Globus pallidus (tissue), 1 donor: ENCODE measurements at regions not wholly inside any gene's neighbourhood (a gene's known extent, or its start where the extent isn't known, plus 50 kb on each side); places are given as distances from the start of the nearest gene placed in this dataset.

Experiments
- DNase-seq: peaks from one replicate; pipeline ENCODE4 v3.0.0-alpha.2; 2015; ENCODE audit warnings: low spot score

GRCh38 chr9:20291201-20291600 lies 331.1 kb downstream of the MLLT3 start:
- DNase-seq: no peak

- DNase-seq: no peak
Observed at GRCh38 chr9:20290257-20290656, 332.0 kb downstream of the MLLT3 start.

GRCh38 chr9:20289423-20290010 lies 332.8 kb downstream of the MLLT3 start:
- peak; percentile 25 for DNase-seq

- DNase-seq: no peak
Observed at GRCh38 chr9:20286969-20287368, 335.3 kb downstream of the MLLT3 start.

GRCh38 chr9:20286154-20286700 lies 336.1 kb downstream of the MLLT3 start:
- DNase-seq: no peak

GRCh38 chr9:20284601-20285289 lies 337.6 kb downstream of the MLLT3 start:
- no peak for DNase-seq

- no peak for DNase-seq
Observed at GRCh38 chr9:20280330-20280729, 342.0 kb downstream of the MLLT3 start.

- DNase-seq: no peak
Observed at GRCh38 chr9:20276762-20277161, 345.5 kb downstream of the MLLT3 start.

- no peak for DNase-seq
Observed at GRCh38 chr9:20271723-20272122, 350.6 kb downstream of the MLLT3 start.

GRCh38 chr9:20271096-20271495 lies 351.2 kb downstream of the MLLT3 start:
- no peak for DNase-seq

- DNase-seq: no peak
Observed at GRCh38 chr9:20270161-20270560, 352.1 kb downstream of the MLLT3 start.

GRCh38 chr9:20269620-20270019 lies 352.7 kb downstream of the MLLT3 start:
- DNase-seq: no peak

GRCh38 chr9:20264896-20265295 lies 357.4 kb downstream of the MLLT3 start:
- no peak for DNase-seq

- no peak for DNase-seq
Observed at GRCh38 chr9:20262611-20263010, 359.7 kb downstream of the MLLT3 start.

- DNase-seq: no peak
Observed at GRCh38 chr9:20256284-20256948, 365.9 kb downstream of the MLLT3 start.

- DNase-seq: no peak
Observed at GRCh38 chr9:20255052-20255451, 367.2 kb downstream of the MLLT3 start.

GRCh38 chr9:20253635-20254034 lies 368.7 kb downstream of the MLLT3 start:
- no peak for DNase-seq

GRCh38 chr9:20252778-20253177 lies 369.5 kb downstream of the MLLT3 start:
- DNase-seq: no peak

GRCh38 chr9:20250791-20251190 lies 371.5 kb downstream of the MLLT3 start:
- DNase-seq: no peak

- DNase-seq: no peak
Observed at GRCh38 chr9:20244271-20244670, 378.0 kb downstream of the MLLT3 start.

GRCh38 chr9:20243841-20244240 lies 378.5 kb downstream of the MLLT3 start:
- no peak for DNase-seq

- no peak for DNase-seq
Observed at GRCh38 chr9:20242510-20243189, 379.6 kb downstream of the MLLT3 start.

GRCh38 chr9:20240498-20240897 lies 381.8 kb downstream of the MLLT3 start:
- DNase-seq: no peak
